Central memory CD4-positive, alpha-beta T cell (primary cell): ENCODE measurements at regions not wholly inside any gene's neighbourhood (a gene's known extent, or its start where the extent isn't known, plus 50 kb on each side); places are given as distances from the start of the nearest gene placed in this dataset.

Experiments
- DNase-seq: peaks from one replicate; pipeline ENCODE4 v3.0.0; 2022

GRCh38 chr16:80298676-80299075 is 242.1 kb upstream of the DYNLRB2 start:
- DNase-seq = no peak

DNA sequence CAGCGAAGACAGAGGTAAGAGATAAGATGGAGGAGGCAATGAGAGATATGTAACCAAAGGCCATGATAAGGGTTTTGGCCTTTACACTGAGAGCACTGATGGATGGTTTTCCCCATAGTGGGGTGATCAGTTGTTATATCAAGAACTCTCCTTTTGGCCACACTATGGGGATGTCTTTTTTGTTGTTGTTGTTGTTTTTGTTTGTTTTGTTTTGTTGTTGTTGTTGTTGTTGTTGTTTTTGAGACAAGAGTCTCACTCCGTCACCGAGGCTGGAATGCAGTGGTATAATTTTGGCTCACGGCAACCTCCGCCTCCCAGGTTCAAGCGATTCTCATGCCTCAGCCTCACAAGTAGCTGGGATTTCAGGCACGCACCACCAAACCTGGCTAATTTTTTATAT is 244.8 kb upstream of the DYNLRB2 start:
- no peak for DNase-seq

DNA sequence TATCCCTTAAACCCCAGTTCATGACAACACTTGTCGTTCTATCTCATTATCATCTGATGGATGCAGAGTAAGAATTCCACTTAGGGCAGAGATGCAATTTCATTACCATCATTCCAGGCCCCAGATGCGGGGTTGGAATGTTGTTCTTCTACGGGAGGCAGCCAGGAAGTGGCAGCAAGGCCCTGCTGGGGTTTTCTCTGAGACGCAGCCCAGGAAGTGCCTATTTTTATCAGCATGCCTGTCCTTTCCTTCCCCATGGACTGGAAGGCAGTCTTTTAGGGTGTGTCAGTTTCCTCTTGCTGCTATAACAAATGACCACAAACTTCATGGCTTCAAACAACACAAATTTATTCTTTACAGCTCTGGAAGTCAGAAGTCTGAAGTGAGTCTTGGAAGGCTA is 246.6 kb upstream of the DYNLRB2 start:
- DNase-seq = no peak

DNA sequence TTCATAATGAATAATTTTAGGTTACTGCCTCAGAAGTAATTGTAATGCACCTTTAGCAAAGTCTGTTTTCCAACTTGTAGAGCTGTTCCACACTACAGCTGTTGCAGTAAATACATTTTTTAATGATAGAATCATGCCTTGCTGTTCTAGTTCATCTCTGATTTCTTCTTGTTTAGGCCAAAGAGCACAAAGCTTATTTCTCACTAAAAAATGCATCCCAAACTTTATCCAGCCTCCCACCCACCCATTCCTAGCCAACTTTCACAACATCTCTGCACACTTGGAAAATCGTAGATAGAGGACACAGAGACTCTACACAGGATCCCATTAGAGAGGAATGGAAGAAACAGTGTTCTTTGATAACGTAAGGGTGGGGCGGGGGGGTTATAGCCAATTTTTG is 252.2 kb upstream of the DYNLRB2 start:
- no peak for DNase-seq

DNA sequence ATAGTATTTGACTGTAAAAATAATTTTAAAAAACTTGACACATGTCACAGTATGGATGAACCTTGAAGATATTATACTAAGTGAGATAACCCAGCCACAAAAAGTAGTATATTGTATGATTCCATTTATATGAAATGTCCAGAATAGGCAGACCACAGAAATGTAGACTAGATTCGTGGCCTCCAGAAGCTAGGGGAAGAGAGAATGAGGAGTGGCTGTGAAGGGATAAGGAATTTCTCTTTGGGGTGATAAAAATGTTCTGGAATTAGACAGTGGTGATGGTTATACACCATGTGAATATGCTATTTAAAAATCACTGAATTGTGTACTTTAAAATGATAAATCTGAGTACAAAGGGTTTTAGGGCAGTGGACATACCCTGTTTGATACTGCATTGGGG is 253.1 kb upstream of the DYNLRB2 start:
- DNase-seq = no peak

DNA sequence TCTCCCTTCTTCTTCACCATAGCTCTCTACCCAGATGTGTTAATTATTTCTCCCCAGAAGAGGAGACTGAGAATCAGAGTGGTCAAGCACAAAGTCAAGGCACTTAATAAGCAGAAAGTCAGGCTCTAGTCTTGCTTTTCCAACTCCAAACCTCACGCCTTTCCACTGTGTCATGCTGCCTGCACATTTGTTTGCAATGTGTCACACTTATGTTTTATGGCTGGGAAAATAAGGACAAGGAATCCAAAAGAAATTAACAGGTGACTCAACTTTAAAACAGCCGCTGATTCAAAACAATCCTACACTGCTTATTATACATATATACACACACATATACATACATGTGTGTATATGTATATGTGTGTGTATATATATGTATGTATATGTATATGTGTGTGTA is 255.7 kb upstream of the DYNLRB2 start:
- no peak for DNase-seq

- no peak for DNase-seq
Observed at GRCh38 chr16:80283466-80284392, 257.1 kb upstream of the DYNLRB2 start.

- no peak for DNase-seq
Observed at GRCh38 chr16:80280557-80280956, 260.2 kb upstream of the DYNLRB2 start.

DNA sequence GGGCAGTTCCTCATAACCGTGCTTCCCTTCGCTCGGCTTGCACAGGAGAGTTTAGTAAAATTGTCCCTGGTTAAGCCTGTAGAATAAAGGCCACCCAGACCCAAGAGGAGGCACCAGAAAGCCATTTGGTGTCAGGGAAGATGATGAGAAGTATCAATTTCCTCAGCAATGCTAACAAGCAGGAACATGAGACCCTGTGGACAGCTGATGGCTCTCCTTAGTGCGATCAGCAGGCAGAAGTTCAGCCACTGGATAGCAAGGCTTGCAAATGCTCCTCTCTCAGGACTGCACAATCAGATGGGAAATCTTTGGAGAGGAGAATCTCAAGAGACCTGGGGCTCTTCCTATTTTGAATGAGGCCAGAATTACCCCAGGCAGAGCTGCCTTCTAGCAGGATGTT is 261.1 kb upstream of the DYNLRB2 start:
- DNase-seq = no peak

GRCh38 chr16:80277182-80277581 is 263.6 kb upstream of the DYNLRB2 start:
- no peak for DNase-seq

DNA sequence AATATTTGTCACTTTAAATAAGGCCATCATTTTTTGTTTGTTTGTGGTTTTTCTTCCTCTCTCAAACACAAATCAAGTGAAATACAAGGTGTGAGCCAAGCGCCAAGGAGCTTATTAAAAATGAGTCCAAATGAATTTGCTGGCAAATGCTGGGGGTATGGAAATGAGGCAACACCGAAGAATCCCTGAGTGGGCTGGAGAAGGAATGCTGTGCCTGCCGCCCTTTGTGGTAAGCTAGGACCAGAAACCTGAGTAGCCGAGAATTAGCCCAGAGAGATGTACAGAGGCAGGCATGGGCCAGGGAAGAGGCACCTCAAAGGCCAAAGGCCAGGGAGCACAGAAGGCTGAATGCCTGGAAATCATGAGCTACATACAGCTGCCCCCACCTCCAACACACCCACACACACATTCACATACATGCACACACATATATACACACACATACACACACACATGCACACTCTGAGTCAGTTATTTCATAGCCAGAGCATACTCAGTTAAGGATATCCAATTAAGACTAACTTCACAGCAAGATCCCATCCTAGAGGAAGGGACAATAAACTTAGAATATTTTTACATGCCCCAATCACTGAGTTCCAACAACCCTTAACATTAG is 266.1 kb upstream of the DYNLRB2 start:
- no peak for DNase-seq

- no peak for DNase-seq
Observed at GRCh38 chr16:80273635-80274538, 266.9 kb upstream of the DYNLRB2 start.

DNA sequence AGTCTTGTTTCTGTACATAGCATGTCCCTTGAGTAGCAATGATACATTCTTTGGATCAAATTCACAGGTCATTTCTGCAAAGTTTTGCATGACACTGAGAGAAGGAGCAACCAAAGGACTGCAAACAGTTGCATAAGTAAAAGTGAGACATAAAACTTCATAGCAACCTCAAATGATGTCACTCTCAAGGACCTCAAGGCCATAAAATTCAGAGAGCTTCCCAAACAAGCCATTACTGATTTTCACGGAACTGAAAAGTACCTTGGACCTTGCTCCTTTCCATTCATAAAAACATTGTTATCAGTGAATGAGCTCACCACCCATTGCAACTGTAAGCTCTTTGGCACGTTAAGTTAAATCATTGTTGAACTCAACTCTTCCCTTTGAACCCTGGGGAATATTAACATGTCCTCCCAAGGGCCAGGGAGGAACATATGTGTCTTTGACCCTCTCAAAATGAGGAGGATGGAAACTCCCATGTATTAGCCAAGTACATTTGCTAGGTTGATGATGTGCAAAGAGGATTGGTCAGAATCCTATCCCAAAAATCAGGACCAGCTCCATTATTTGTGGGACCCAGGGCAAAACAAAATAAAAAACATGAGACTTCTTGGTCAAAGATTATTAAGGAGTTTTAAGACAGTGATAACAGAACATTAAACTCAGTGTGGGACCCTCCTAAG is 275.0 kb upstream of the DYNLRB2 start:
- no peak for DNase-seq

DNA sequence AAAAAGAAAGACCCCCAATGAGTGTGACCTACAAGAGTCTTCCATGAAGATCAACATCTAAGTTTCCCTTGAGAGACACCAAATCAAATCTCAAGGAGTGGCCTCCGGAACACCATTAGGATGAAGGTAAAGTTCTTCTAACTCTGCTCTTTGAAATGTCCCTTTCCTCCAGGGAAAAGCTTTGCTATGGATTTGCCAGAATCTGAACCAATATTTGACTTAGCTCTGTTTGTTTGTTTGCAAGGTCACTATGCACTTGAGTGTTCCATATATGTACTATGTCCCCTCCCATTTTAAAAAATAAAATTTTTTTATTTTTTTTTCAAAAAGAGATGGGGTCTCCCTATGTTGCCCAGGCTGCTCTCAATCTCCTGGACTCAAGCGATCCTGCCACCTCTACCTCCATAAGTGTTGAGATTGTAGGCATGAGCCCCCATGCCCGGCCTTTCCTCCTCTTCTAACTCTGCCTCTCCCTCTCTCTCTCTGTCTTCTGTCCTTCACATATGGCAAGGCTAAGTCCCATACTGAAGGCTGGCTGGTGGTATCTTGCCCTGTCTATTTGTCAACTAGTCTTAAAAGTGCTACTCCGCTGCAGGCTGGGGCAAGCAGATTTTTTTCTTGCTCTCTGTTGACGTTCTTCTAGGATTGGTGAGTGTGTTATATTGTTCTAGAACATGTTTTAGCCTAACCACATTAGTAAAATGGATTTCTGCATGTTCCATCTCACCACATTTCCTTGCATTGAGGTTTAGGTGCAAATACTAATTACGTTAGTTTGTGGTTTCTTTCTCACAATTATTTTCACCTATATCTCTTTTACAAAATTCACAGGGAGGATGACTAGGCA is 276.7 kb upstream of the DYNLRB2 start:
- DNase-seq = no peak

DNA sequence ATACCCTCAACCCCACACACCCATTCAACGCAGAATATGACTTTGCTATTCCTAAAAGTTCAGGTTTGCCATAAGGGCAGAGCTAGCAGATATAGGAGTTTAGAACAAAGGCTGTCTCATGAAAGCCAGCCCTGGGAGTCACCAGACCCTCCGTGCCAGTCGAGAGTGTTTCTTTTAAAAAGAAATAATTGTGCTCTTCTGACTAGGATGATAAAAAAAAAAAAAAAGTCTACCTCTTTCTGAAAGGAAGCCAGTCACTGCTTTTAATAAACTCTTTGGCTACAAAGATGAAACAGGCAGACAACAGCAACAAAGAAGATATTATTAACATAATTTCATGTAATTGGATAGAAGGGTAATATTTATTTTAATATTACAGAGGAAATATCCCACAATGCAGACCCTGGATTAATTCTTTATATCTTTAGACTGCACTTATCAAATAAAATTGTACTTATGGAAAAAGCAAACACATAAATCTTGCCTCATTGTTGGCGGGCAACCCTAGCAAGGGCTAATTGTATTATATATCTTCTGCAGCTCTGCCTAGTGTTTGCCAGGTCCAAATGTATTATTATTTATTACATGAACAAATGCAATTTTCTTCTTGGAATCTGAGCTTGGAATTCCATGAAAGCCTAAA is 277.5 kb upstream of the DYNLRB2 start:
- no peak for DNase-seq

GRCh38 chr16:80260906-80261311 is 279.9 kb upstream of the DYNLRB2 start:
- DNase-seq = no peak

DNA sequence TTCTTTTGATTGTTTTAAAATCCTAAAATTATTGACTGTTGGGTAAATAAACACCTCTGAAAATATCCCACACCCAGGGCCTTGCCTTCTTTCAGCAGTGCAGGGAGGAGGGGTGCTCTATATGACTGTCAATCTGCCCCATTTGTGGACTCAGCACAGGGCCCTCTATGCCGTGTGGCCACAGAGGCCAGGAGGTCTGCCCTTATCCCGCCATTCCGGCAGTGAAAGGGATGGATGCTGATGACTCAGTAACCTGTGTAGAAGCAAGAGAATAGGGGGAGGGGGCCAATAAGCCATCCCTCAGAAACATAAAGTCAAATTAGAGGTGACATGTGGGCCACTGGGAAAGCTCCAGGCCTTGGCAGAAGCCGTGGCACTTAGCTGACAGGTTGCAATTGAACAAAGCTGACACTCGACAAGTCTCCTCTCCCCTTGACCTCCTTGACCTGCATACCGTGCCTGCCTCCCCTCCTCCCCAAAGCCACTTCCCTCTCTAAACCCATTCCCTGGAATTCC is 281.4 kb upstream of the DYNLRB2 start:
- no peak for DNase-seq

DNA sequence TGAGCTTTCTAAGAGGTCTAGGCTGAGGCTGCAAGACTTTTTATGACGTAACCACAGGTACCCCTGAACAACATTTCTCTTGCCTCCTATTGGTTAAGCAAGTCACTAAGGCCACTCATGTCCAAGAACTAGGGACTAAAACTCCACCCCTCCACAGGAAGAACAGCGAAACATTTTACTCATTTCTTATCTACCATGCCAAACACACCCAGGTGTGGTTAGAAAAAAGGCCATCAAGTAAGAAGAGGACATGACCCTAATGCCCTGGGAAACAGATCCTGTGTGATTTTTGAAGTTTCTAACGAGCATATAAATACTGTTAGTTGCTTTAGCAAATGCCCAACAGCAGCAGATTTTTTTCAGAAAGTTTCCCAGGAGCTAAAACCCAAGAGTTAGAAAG is 282.4 kb upstream of the DYNLRB2 start:
- DNase-seq = no peak

DNA sequence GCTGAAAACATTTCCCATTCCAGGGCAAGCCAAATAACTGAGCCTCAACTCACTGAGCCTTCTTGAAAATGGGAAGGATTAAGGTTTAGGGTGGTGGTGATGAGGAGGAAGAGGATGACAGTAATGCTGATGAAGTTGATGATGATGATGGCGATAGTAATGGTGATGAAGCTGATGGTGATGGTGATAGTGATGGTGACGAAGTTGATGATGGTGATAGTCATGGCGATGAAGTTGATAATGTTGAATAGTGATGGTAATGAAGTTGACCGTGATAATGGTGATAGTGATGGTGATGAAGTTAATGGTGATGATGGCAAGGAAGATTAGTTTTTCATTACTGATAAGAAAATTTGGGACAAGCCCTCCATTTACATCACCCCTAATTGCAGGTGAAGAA is 285.8 kb upstream of the DYNLRB2 start:
- no peak for DNase-seq

GRCh38 chr16:80253741-80254140 is 287.1 kb upstream of the DYNLRB2 start:
- no peak for DNase-seq

GRCh38 chr16:80250381-80250780 is 290.4 kb upstream of the DYNLRB2 start:
- no peak for DNase-seq
